HepG2 (cell line): ENCODE measurements at regions not wholly inside any gene's neighbourhood (a gene's known extent, or its start where the extent isn't known, plus 50 kb on each side); places are given as distances from the start of the nearest gene placed in this dataset.

ENCODE experiments used
- ATAC-seq: fragments of 200-7000 bp; cut with Tn5 transposase; 3 replicates; pipeline ENCODE4 v1.9.1; 2020; ENCODE audit warnings: mild to moderate bottlenecking, moderate library complexity
- BruUV-seq: library from RNA; stranded (reverse); fragments of 400-500 nt; replicated peaks from 2 replicates; lab custom pipeline; 2021; lab: Mats Ljungman, UMichigan
- CTCF ChIA-PET: fragments of 300-600 bp; formaldehyde crosslinking; extraction: SDS; loops from one replicate; lab custom pipeline; 2021; ENCODE audit warnings: low total read pairs, inconsistent platforms, low intra/inter-chr PET ratio; lab: Yijun Ruan, JAX
- POLR2A ChIA-PET: fragments of 350-600 bp; sonication (Branson Sonifier 250); formaldehyde crosslinking; loops from one replicate; lab custom pipeline; 2020; ENCODE audit warnings: antibody characterized with exemption, inconsistent platforms; lab: Yijun Ruan, JAX
- DNase-seq: peaks from one replicate; pipeline ENCODE4 v3.0.0-alpha.2; 2015; ENCODE audit warnings: low spot score
- FAIRE-seq: peaks from 3 replicates; lab custom pipeline; 2011; peaks lifted over from hg19 to GRCh38; lab: Jason Lieb, UNC
- H2AFZ ChIP-seq: one replicate; pipeline ENCODE4 v1.6.1; 2011; ENCODE audit warnings: low read length, inconsistent platforms
- H3K27ac ChIP-seq: fragments of 300-600 bp; 3 replicates; pipeline ENCODE4 v1.8.0; 2011; ENCODE audit warnings: mixed run types, mild to moderate bottlenecking, mixed read lengths, low read length, inconsistent platforms; ENCODE audit not compliant: insufficient read depth; ENCODE audit errors: extremely low read length
- H3K27me3 ChIP-seq, 2 experiments: fragments of 200-600 bp in 1 of 2; 2 replicates in 1 of 2; 3 replicates in 1 of 2; pipeline versions ENCODE4 v1.6.0 to v1.8.0; 2011; ENCODE audit warnings: low read length in 2 of 2, mild to moderate bottlenecking in 2 of 2, moderate library complexity in 2 of 2, inconsistent platforms in 1 of 2; ENCODE audit not compliant: insufficient read depth in 2 of 2, control insufficient read depth in 1 of 2
- H3K36me3 ChIP-seq, 2 experiments: fragments of 200-600 bp in 1 of 2; replicated peaks in 1 of 2; 2 replicates in 1 of 2; 3 replicates in 1 of 2; pipeline versions ENCODE4 v1.5.1 to v1.8.0; 2011; ENCODE audit warnings: low read length in 2 of 2, inconsistent platforms in 1 of 2; ENCODE audit not compliant: insufficient read depth in 2 of 2, control insufficient read depth in 1 of 2
- H3K4me1 ChIP-seq: 2 replicates; pipeline ENCODE4 v1.5.1; 2012; ENCODE audit warnings: low read length, inconsistent platforms; ENCODE audit not compliant: insufficient read depth
- H3K4me2 ChIP-seq: 2 replicates; pipeline ENCODE4 v1.6.0; 2011; ENCODE audit warnings: low read depth, low read length, inconsistent platforms
- H3K4me3 ChIP-seq, 3 experiments: fragments of 200-600 bp in 1 of 3; sonication (generic), shearing (Covaris generic) in 1 of 3; replicated peaks in 1 of 3; 2 replicates each; pipeline ENCODE4 v1.5.1; 2011 to 2016; ENCODE audit warnings: low read length in 3 of 3, inconsistent platforms in 2 of 3, low read depth in 2 of 3, mild to moderate bottlenecking in 2 of 3, control low read depth in 1 of 3, mixed read lengths in 1 of 3; ENCODE audit not compliant: insufficient read depth in 1 of 3
- H3K79me2 ChIP-seq: one replicate; pipeline ENCODE4 v1.6.1; 2011; ENCODE audit warnings: low read length, inconsistent platforms; ENCODE audit not compliant: insufficient read depth
- H3K9ac ChIP-seq: 2 replicates; pipeline ENCODE4 v1.6.0; 2011; ENCODE audit warnings: mild to moderate bottlenecking, low read depth, low read length, inconsistent platforms; ENCODE audit not compliant: insufficient read depth
- H3K9me3 ChIP-seq: 2 replicates; pipeline ENCODE4 v1.5.1; 2012; ENCODE audit warnings: mild to moderate bottlenecking, low read length
- H4K20me1 ChIP-seq: 2 replicates; pipeline ENCODE4 v1.6.0; 2011; ENCODE audit warnings: inconsistent platforms, mild to moderate bottlenecking, low read length, moderate library complexity; ENCODE audit not compliant: insufficient read depth
- MAFF ChIP-seq: IDR thresholded peaks from 2 replicates; pipeline ENCODE4 v1.6.1; 2011; ENCODE audit warnings: low read depth, low read length, improper control_type of control experiment
- MAFK ChIP-seq, 2 experiments: IDR thresholded peaks in 1 of 2; conservative IDR thresholded peaks in 1 of 2; 2 replicates each; pipeline ENCODE4 v1.6.1; 2011; ENCODE audit warnings: improper control_type of control experiment in 2 of 2, low read length in 2 of 2
- MYNN ChIP-seq: sonication (generic); formaldehyde crosslinking; IDR thresholded peaks from 2 replicates; pipeline ENCODE4 v1.4.0; 2020; ENCODE audit warnings: mild to moderate bottlenecking, low read depth, missing genetic modification reagents
- NR2F2 ChIP-seq: IDR thresholded peaks from 2 replicates; pipeline ENCODE4 v1.6.1; 2012; ENCODE audit warnings: low read depth, inconsistent platforms, borderline replicate concordance
- ZNF264 ChIP-seq: sonication (generic); formaldehyde crosslinking; IDR thresholded peaks from 2 replicates; pipeline ENCODE4 v1.4.0; 2020; ENCODE audit warnings: missing genetic modification reagents
- WGBS: methylation state at CpG from one replicate; pipeline ENCODE4 v1.1.6; 2017; ENCODE audit warnings: low lambda C conversion rate; 5-methylcytosine and 5-hydroxymethylcytosine counted together
- in situ Hi-C: cut with HindIII; loops from 2 replicates; pipeline ENCODE4 v1.10.0; 2017; ENCODE audit warnings: low pct_unique_long_range_greater_than_20kb; ENCODE audit not compliant: extremely low pct_ligation_motif_present
- intact Hi-C: fragments of 100-400 bp; cut with micrococcal nuclease; formaldehyde crosslinking; loops from one replicate; pipeline ENCODE4 v1.10.0; 2022; ENCODE audit not compliant: unreplicated experiment
- TF ChIP-seq, protein P1 (sequence below): sonication (generic); formaldehyde crosslinking; IDR thresholded peaks from 2 replicates; pipeline ENCODE4 v1.4.0; 2020; ENCODE audit warnings: missing genetic modification reagents, borderline replicate concordance

DNA sequence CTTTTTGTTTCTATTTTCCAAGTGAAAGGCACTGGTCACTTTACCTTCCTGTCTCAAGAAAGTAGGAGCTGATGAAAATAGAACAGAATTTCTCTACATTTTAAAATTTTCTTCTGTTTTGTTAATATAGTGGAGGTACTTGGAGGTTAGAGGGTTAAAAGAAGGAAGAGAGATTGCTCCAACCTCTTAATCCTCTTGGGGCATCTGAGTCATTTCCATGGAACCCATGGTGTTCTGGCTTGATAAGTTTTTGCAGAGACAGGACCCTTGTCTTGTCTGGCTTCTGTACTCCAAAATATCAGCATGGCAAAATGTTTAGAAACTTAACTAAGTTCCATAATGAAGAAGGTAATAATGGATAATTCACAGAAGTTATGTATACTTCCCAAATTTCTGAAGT lies 727.2 kb downstream of the C4orf33 start:
- no peaks in the 10 kb centered on the region for H3K36me3 ChIP-seq
- no peak for TF ChIP-seq ZNF264 (CRISPR knock-in tag)
- no peak for TF ChIP-seq NR2F2
- TF ChIP-seq, protein P1, sequence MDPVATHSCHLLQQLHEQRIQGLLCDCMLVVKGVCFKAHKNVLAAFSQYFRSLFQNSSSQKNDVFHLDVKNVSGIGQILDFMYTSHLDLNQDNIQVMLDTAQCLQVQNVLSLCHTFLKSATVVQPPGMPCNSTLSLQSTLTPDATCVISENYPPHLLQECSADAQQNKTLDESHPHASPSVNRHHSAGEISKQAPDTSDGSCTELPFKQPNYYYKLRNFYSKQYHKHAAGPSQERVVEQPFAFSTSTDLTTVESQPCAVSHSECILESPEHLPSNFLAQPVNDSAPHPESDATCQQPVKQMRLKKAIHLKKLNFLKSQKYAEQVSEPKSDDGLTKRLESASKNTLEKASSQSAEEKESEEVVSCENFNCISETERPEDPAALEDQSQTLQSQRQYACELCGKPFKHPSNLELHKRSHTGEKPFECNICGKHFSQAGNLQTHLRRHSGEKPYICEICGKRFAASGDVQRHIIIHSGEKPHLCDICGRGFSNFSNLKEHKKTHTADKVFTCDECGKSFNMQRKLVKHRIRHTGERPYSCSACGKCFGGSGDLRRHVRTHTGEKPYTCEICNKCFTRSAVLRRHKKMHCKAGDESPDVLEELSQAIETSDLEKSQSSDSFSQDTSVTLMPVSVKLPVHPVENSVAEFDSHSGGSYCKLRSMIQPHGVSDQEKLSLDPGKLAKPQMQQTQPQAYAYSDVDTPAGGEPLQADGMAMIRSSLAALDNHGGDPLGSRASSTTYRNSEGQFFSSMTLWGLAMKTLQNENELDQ, result no peak
- DNase-seq, result no peak
- BruUV-seq, result no TSS peak
- no peaks in the 10 kb centered on the region for H3K27me3 ChIP-seq
- H3K4me1 ChIP-seq, result no peaks in the 10 kb centered on the region
- H3K9ac ChIP-seq, result no peak overlapping the region
- intact Hi-C loops (no loop called here), in situ Hi-C loops (no loop called here)
- CTCF ChIA-PET, result no interaction called here
- H3K9me3 ChIP-seq, result no peaks in the 10 kb centered on the region
- ATAC-seq, result no peak
- H4K20me1 ChIP-seq, result no peaks in the 10 kb centered on the region
- no peak overlapping the region for H3K27ac ChIP-seq
- no peak overlapping the region for H2AFZ ChIP-seq
- H3K4me3 ChIP-seq, result no peak overlapping the region
- no peak for FAIRE-seq
- no peaks in the 10 kb centered on the region for H3K79me2 ChIP-seq
- POLR2A ChIA-PET, result no interaction called here
- no peak overlapping the region for H3K4me2 ChIP-seq

- Histone ChIP-seq H3K27ac (no peak overlapping the region), H3K36me3 (no peaks in the 10 kb centered on the region), H3K79me2 (no peaks in the 10 kb centered on the region), H3K4me1 (no peaks in the 10 kb centered on the region), H3K9me3 (no peaks in the 10 kb centered on the region), H4K20me1 (no peaks in the 10 kb centered on the region), H3K27me3 (no peaks in the 10 kb centered on the region), H3K9ac (no peak overlapping the region), H2AFZ (no peak overlapping the region), H3K4me2 (no peak overlapping the region), H3K4me3 (no peak overlapping the region)
- ChIA-PET POLR2A (no interaction called here), CTCF (no interaction called here)
- no peak for FAIRE-seq
- intact Hi-C loops (no loop called here), in situ Hi-C loops (no loop called here)
- peak; percentile 69 for TF ChIP-seq MAFF
- TF ChIP-seq MAFK (conservative IDR thresholded peaks at IDR 0.05 in 1 of 2, IDR thresholded peaks at IDR 0.05 in 1 of 2; ENCODE audit: low read length in 2 of 2), result peak; percentile 63 to 83
- no peak for TF ChIP-seq MYNN (CRISPR knock-in tag)
- 42% methylated on average over 2 of the region's 2 CpGs for WGBS
- no peak for ATAC-seq
- no TSS peak for BruUV-seq
- DNase-seq, result no peak
Observed at GRCh38 chr4:129829373-129829772, 733.4 kb downstream of the C4orf33 start.
